Hepatocyte (in vitro differentiated cells): ENCODE measurements at regions not wholly inside any gene's neighbourhood (a gene's known extent, or its start where the extent isn't known, plus 50 kb on each side); places are given as distances from the start of the nearest gene placed in this dataset.

Experiments used
- DNase-seq: peaks from one replicate; pipeline ENCODE4 v3.0.0-alpha.2; 2016; ENCODE audit warnings: low spot score
- H2AFZ ChIP-seq: fragments of 200-600 bp; sonication (generic); 2 replicates; pipeline ENCODE4 v1.6.0; 2016; ENCODE audit warnings: antibody characterized with exemption, mild to moderate bottlenecking
- H3K27ac ChIP-seq: fragments of 200-600 bp; sonication (generic); 2 replicates; pipeline ENCODE4 v1.5.1; 2016; ENCODE audit warnings: mild to moderate bottlenecking
- H3K27me3 ChIP-seq: fragments of 200-600 bp; sonication (generic); 2 replicates; pipeline ENCODE4 v1.6.1; 2016
- H3K36me3 ChIP-seq: fragments of 200-600 bp; sonication (generic); replicated peaks from 2 replicates; pipeline ENCODE4 v1.5.1; 2016; ENCODE audit warnings: low read depth; ENCODE audit not compliant: insufficient read depth
- H3K4me1 ChIP-seq: fragments of 200-600 bp; sonication (generic); 2 replicates; pipeline ENCODE4 v1.5.1; 2016; ENCODE audit warnings: mild to moderate bottlenecking, moderate library complexity; ENCODE audit not compliant: insufficient read depth
- H3K4me2 ChIP-seq: fragments of 200-600 bp; sonication (generic); 2 replicates; pipeline ENCODE4 v1.6.0; 2016
- H3K4me3 ChIP-seq: fragments of 200-600 bp; sonication (generic); 2 replicates; pipeline ENCODE4 v1.5.1; 2016; ENCODE audit warnings: mild to moderate bottlenecking
- H3K79me2 ChIP-seq: fragments of 200-600 bp; sonication (generic); 2 replicates; pipeline ENCODE4 v1.6.0; 2017; ENCODE audit warnings: mild to moderate bottlenecking
- H3K9me2 ChIP-seq: fragments of 200-600 bp; sonication (generic); replicated peaks from 2 replicates; pipeline ENCODE4 v1.6.0; 2017; ENCODE audit warnings: mild to moderate bottlenecking; ENCODE audit not compliant: insufficient read depth
- H3K9me3 ChIP-seq: fragments of 200-600 bp; sonication (generic); 2 replicates; pipeline ENCODE4 v1.5.1; 2016; ENCODE audit warnings: low read depth, mild to moderate bottlenecking
- H4K20me1 ChIP-seq: fragments of 200-600 bp; sonication (generic); 2 replicates; pipeline ENCODE4 v1.6.0; 2016; ENCODE audit warnings: mild to moderate bottlenecking; ENCODE audit not compliant: insufficient read depth, poor library complexity, severe bottlenecking
- EZH2 ChIP-seq: fragments of 200-600 bp; sonication (generic); IDR thresholded peaks from 2 replicates; pipeline ENCODE4 v1.6.1; 2016; ENCODE audit warnings: antibody characterized with exemption, mild to moderate bottlenecking, borderline replicate concordance
- EZH2phosphoT487 ChIP-seq: fragments of 200-600 bp; sonication (generic); IDR thresholded peaks from one replicate; pipeline ENCODE4 v1.6.1; 2018; ENCODE audit warnings: antibody characterized with exemption, mild to moderate bottlenecking, low read depth, moderate library complexity; ENCODE audit not compliant: unreplicated experiment, severe bottlenecking
- WGBS: methylation state at CpG from one replicate; pipeline ENCODE4 v1.1.6; 2016; ENCODE audit warnings: low lambda C conversion rate; ENCODE audit errors: missing lambda C conversion rate; 5-methylcytosine and 5-hydroxymethylcytosine counted together
- TF ChIP-seq, protein P1 (sequence below): fragments of 200-600 bp; sonication (generic); IDR thresholded peaks from 2 replicates; pipeline ENCODE4 v1.5.1; 2016; ENCODE audit warnings: antibody characterized with exemption, mild to moderate bottlenecking; ENCODE audit not compliant: poor library complexity

- no peaks in the 10 kb centered on the region for H3K4me1 ChIP-seq
- no peaks in the 10 kb centered on the region for H3K9me3 ChIP-seq
- H3K36me3 ChIP-seq: no peaks in the 10 kb centered on the region
- no peaks in the 10 kb centered on the region for H3K27me3 ChIP-seq
- H3K79me2 ChIP-seq: no peaks in the 10 kb centered on the region
- H2AFZ ChIP-seq: no peak overlapping the region
- H4K20me1 ChIP-seq: no peaks in the 10 kb centered on the region
- H3K27ac ChIP-seq: no peak overlapping the region
- TF ChIP-seq EZH2 (no peak), EZH2phosphoT487 (no peak)
- TF ChIP-seq, protein P1, sequence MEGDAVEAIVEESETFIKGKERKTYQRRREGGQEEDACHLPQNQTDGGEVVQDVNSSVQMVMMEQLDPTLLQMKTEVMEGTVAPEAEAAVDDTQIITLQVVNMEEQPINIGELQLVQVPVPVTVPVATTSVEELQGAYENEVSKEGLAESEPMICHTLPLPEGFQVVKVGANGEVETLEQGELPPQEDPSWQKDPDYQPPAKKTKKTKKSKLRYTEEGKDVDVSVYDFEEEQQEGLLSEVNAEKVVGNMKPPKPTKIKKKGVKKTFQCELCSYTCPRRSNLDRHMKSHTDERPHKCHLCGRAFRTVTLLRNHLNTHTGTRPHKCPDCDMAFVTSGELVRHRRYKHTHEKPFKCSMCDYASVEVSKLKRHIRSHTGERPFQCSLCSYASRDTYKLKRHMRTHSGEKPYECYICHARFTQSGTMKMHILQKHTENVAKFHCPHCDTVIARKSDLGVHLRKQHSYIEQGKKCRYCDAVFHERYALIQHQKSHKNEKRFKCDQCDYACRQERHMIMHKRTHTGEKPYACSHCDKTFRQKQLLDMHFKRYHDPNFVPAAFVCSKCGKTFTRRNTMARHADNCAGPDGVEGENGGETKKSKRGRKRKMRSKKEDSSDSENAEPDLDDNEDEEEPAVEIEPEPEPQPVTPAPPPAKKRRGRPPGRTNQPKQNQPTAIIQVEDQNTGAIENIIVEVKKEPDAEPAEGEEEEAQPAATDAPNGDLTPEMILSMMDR: peak; percentile 68
- H3K9me2 ChIP-seq: no peaks in the 10 kb centered on the region
- no peak overlapping the region for H3K4me2 ChIP-seq
- WGBS: 25% methylated on average over 5 of the region's 5 CpGs
- no peak for DNase-seq
- H3K4me3 ChIP-seq: no peak overlapping the region
Observed at GRCh38 chr21:26717146-26717739, 128.0 kb downstream of the ADAMTS1 start.

- Histone ChIP-seq H3K36me3 (no peaks in the 10 kb centered on the region), H3K4me1 (no peaks in the 10 kb centered on the region), H2AFZ (no peak overlapping the region), H3K4me2 (peak overlapping the region; percentile 61), H3K9me2 (no peaks in the 10 kb centered on the region), H4K20me1 (no peaks in the 10 kb centered on the region), H3K27me3 (no peaks in the 10 kb centered on the region), H3K79me2 (no peaks in the 10 kb centered on the region), H3K27ac (no peak overlapping the region), H3K4me3 (no peak overlapping the region), H3K9me3 (no peaks in the 10 kb centered on the region)
- DNase-seq: peak; percentile 66
- 28% methylated on average over 7 of the region's 7 CpGs for WGBS
- TF ChIP-seq EZH2phosphoT487: no peak
- TF ChIP-seq, protein P1: peak; percentile 76
Observed at GRCh38 chr21:26715878-26716506, 129.2 kb downstream of the ADAMTS1 start.

- 49% methylated on average over 4 of the region's 4 CpGs for WGBS
- Histone ChIP-seq H3K9me3 (no peaks in the 10 kb centered on the region), H3K4me1 (no peaks in the 10 kb centered on the region), H3K4me3 (no peak overlapping the region), H3K79me2 (no peaks in the 10 kb centered on the region), H3K4me2 (no peak overlapping the region), H2AFZ (no peak overlapping the region), H3K36me3 (no peaks in the 10 kb centered on the region), H3K27me3 (no peaks in the 10 kb centered on the region), H3K9me2 (no peaks in the 10 kb centered on the region), H3K27ac (no peak overlapping the region), H4K20me1 (no peaks in the 10 kb centered on the region)
- TF ChIP-seq, protein P1: no peak
- TF ChIP-seq EZH2 (no peak), EZH2phosphoT487 (no peak)
- DNase-seq: no peak
Observed at GRCh38 chr21:26715116-26715515, 130.1 kb downstream of the ADAMTS1 start.
